ENCODE measurements at regions not wholly inside any gene's neighbourhood (a gene's known extent, or its start where the extent isn't known, plus 50 kb on each side); places are given as distances from the start of the nearest gene placed in this dataset.

DNA sequence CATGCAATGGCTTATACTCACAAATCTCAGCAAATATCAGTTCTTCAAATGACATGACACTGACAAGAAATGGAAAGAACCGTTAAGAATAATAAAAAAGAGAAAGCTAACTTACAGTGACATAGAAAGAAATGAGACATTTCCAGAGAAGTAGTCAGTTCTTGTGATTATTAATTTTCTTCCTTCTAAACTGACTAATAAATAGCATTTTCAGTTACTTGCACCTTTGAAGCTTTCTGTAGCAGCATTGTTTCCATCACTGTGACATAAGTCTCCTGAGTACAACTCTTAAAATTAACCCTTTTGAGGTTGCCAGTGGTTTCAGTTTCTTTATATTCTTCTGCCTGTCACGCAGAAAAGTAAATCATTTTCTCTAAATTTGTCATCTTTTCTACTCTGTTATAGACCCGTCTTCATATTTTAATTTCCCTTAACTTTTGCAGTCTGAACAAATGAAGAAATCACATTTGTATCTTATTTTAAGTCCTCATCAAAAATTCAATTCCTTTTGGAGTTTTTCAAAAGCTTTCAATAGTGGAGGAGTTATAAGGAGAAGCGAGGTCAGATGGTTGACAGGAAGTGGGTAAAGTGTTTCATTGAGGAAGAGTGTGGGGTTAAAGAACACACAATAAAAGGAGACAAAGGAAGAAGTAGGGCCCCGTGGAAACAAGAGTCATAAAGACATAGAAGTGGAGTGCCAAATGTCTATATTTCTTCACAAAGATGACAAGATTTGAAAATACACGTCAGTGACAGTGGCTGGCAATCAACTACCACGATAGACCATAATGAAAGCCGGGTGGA is 57.9 kb upstream of the S1PR1 start (continued):
- TF ChIP-seq JUND (IDR thresholded peaks at IDR 0.05; ENCODE audit: low read depth, low read length) = peak; percentile 53; the same call in 1 of the 2 replicates
- TF ChIP-seq SMC3 (IDR thresholded peaks at IDR 0.05; ENCODE audit: borderline replicate concordance, low read length) = no peak; the same call in 1 of the 2 replicates
- TF ChIP-seq, protein P1, sequence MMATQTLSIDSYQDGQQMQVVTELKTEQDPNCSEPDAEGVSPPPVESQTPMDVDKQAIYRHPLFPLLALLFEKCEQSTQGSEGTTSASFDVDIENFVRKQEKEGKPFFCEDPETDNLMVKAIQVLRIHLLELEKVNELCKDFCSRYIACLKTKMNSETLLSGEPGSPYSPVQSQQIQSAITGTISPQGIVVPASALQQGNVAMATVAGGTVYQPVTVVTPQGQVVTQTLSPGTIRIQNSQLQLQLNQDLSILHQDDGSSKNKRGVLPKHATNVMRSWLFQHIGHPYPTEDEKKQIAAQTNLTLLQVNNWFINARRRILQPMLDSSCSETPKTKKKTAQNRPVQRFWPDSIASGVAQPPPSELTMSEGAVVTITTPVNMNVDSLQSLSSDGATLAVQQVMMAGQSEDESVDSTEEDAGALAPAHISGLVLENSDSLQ (IDR thresholded peaks at IDR 0.05) = peak; percentile 89

DNA sequence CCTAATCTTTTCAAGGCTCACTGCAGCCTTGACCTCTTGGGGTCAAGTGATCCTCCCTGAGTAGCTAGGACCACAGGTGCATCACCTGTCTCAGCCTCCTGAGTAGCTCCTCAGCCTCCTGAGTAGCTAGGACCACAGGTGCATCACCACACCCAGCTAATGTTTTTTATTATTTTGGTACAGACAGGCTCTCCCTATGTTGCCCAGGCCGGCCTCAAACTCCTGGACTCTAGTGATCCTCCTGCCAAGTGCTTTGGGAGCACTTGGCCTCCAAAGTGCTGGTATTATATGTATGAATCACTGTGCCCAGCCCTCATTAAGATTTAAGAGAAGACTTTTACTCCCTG is 58.5 kb upstream of the S1PR1 start:
- in situ Hi-C loops (cut with MboI) = no loop called here
- no peak for FAIRE-seq
- RAD21 ChIA-PET (ENCODE audit: unreplicated experiment) = interaction anchor here (0.6 to 2.3 kb wide), 9 partner anchors 21 to 260 kb away, joined by 3 to 12 read pairs (median 6); no protein-coding TSS in a partner anchor
- no peaks in the 10 kb centered on the region for H3K9me3 ChIP-seq (replicated peaks; ENCODE audit: control insufficient read depth, insufficient read depth, low read length)
- no peaks in the 10 kb centered on the region for H3K27me3 ChIP-seq (replicated peaks in 1 of 2; ENCODE audit: control insufficient read depth in 2 of 2, insufficient read depth in 2 of 2, low read length in 1 of 2)
- ATAC-seq = no peak
- H3K79me2 ChIP-seq (ENCODE audit: control insufficient read depth, insufficient read depth, low read length) = no peaks in the 10 kb centered on the region
- H3K4me1 ChIP-seq (ENCODE audit: control insufficient read depth, insufficient read depth, low read length) = peaks cover 16% of the 10 kb centered on the region
- POLR2A ChIA-PET = interaction anchor here (1.4 to 2.6 kb wide), 2 partner anchors 21 to 33 kb away, joined by 4 to 9 read pairs; no protein-coding TSS in a partner anchor
- H4K20me1 ChIP-seq (ENCODE audit: control insufficient read depth, insufficient read depth) = no peaks in the 10 kb centered on the region
- H3K27ac ChIP-seq (ENCODE audit: control insufficient read depth, insufficient read depth) = peak overlapping the region; percentile 94
- SMC1A ChIA-PET (ENCODE audit: uncharacterized antibody, unreplicated experiment) = interaction anchor here (0.7 to 2.9 kb wide), 13 partner anchors 10 to 152 kb away, joined by 3 to 13 read pairs (median 6); partner anchors contain the start of gene DPH5
- peak overlapping the region; percentile 53 for H3K9ac ChIP-seq (ENCODE audit: control insufficient read depth, insufficient read depth, low read length)
- peak overlapping the region; percentile 24; the same call in 1 of the 2 replicates for H2AFZ ChIP-seq (ENCODE audit: control insufficient read depth, low read depth, low read length)
- BruUV-seq (replicated peaks) = no TSS peak
- WGBS (ENCODE audit: insufficient coverage, insufficient replicate concordance, low lambda C conversion rate, missing lambda C conversion rate) = 50% methylated on average over 1 of the region's 1 CpG
- intact Hi-C loops (cut with micrococcal nuclease; ENCODE audit: unreplicated experiment) = loop anchor here (2.0 to 5.0 kb wide), 3 partner anchors 42 to 151 kb away; partner anchors contain the start of gene DPH5
- CTCF ChIA-PET = interaction anchor here (0.6 to 3.2 kb wide), 5 partner anchors 61 to 262 kb away, joined by 3 to 17 read pairs (median 3); no protein-coding TSS in a partner anchor
- H3K4me2 ChIP-seq (ENCODE audit: control insufficient read depth, insufficient read depth) = peak overlapping the region; percentile 72
- no peaks in the 10 kb centered on the region for H3K36me3 ChIP-seq (ENCODE audit: control insufficient read depth in 2 of 2, insufficient read depth in 2 of 2, low read length in 1 of 2)
- H3K4me3 ChIP-seq = 0 out of 2 replicates have a peak overlapping the region, but pooled peaks have one; percentile 31
- no peak for DNase-seq (ENCODE audit: low read depth, low spot score)
- TF ChIP-seq RFX5 (IDR thresholded peaks at IDR 0.05; ENCODE audit: low read depth, low read length) (no peak), EED (IDR thresholded peaks at IDR 0.05; ENCODE audit: low read depth) (peak; percentile 41), HDGF (IDR thresholded peaks at IDR 0.05) (0 out of 2 replicates have a peak, but pooled peaks have one; percentile 55), ZNF687 (IDR thresholded peaks at IDR 0.05) (0 out of 2 replicates have a peak, but pooled peaks have one; percentile 39), RAD21 (IDR thresholded peaks at IDR 0.05; ENCODE audit: insufficient read depth, low read depth, low read length) (0 out of 2 replicates have a peak, but pooled peaks have one; percentile 20), SMARCA5 (IDR thresholded peaks at IDR 0.05) (peak; percentile 86), RBBP5 (conservative IDR thresholded peaks at IDR 0.05) (no peak)
- TF ChIP-seq, protein P2, sequence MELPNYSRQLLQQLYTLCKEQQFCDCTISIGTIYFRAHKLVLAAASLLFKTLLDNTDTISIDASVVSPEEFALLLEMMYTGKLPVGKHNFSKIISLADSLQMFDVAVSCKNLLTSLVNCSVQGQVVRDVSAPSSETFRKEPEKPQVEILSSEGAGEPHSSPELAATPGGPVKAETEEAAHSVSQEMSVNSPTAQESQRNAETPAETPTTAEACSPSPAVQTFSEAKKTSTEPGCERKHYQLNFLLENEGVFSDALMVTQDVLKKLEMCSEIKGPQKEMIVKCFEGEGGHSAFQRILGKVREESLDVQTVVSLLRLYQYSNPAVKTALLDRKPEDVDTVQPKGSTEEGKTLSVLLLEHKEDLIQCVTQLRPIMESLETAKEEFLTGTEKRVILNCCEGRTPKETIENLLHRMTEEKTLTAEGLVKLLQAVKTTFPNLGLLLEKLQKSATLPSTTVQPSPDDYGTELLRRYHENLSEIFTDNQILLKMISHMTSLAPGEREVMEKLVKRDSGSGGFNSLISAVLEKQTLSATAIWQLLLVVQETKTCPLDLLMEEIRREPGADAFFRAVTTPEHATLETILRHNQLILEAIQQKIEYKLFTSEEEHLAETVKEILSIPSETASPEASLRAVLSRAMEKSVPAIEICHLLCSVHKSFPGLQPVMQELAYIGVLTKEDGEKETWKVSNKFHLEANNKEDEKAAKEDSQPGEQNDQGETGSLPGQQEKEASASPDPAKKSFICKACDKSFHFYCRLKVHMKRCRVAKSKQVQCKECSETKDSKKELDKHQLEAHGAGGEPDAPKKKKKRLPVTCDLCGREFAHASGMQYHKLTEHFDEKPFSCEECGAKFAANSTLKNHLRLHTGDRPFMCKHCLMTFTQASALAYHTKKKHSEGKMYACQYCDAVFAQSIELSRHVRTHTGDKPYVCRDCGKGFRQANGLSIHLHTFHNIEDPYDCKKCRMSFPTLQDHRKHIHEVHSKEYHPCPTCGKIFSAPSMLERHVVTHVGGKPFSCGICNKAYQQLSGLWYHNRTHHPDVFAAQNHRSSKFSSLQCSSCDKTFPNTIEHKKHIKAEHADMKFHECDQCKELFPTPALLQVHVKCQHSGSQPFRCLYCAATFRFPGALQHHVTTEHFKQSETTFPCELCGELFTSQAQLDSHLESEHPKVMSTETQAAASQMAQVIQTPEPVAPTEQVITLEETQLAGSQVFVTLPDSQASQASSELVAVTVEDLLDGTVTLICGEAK (IDR thresholded peaks at IDR 0.05; ENCODE audit: borderline replicate concordance) = 0 out of 2 replicates have a peak, but pooled peaks have one; percentile 22
